HepG2 (cell line): ENCODE measurements at regions not wholly inside any gene's neighbourhood (a gene's known extent, or its start where the extent isn't known, plus 50 kb on each side); places are given as distances from the start of the nearest gene placed in this dataset.

Source experiments
- ATF4 ChIP-seq, 2 experiments: fragments of 450-650 bp in 1 of 2; sonication (generic) in 1 of 2; formaldehyde crosslinking; IDR thresholded peaks; 2 replicates each; pipeline versions ENCODE4 v1.5.0 to v1.8.0; 2020 to 2022; ENCODE audit warnings: mild to moderate bottlenecking in 1 of 2, missing genetic modification reagents in 1 of 2
- BCL3 ChIP-seq: sonication (generic); formaldehyde crosslinking; IDR thresholded peaks from 2 replicates; pipeline ENCODE4 v1.5.1; 2020; ENCODE audit warnings: mild to moderate bottlenecking, missing genetic modification reagents, moderate library complexity
- CBX2 ChIP-seq, 2 experiments: fragments of 200-600 bp in 1 of 2; sonication (generic); formaldehyde crosslinking in 1 of 2; IDR thresholded peaks; 2 replicates each; pipeline versions ENCODE4 v1.7.0 to v1.8.1; 2018 to 2022; ENCODE audit warnings: low read depth in 2 of 2, low read length in 1 of 2, mild to moderate bottlenecking in 1 of 2, missing genetic modification reagents in 1 of 2
- CHCHD3 ChIP-seq: sonication (generic); formaldehyde crosslinking; IDR thresholded peaks from 2 replicates; pipeline ENCODE4 v1.8.0; 2022; ENCODE audit warnings: mild to moderate bottlenecking, missing genetic modification reagents, moderate library complexity
- NRL ChIP-seq: sonication (generic); formaldehyde crosslinking; IDR thresholded peaks from 2 replicates; pipeline ENCODE4 v1.5.0; 2020; ENCODE audit warnings: missing genetic modification reagents, mild to moderate bottlenecking, moderate library complexity, borderline replicate concordance
- RARA ChIP-seq: IDR thresholded peaks from 2 replicates; pipeline ENCODE4 v1.6.1; 2016; ENCODE audit warnings: missing genetic modification reagents, missing compliant biosample characterization
- SALL2 ChIP-seq: sonication (generic); formaldehyde crosslinking; IDR thresholded peaks from 2 replicates; pipeline ENCODE4 v1.8.1; 2023; ENCODE audit warnings: mild to moderate bottlenecking, missing genetic modification reagents, inconsistent platforms
- ZBTB4 ChIP-seq: sonication (generic); formaldehyde crosslinking; IDR thresholded peaks from 2 replicates; pipeline ENCODE4 v1.4.0; 2020; ENCODE audit warnings: missing genetic modification reagents, mild to moderate bottlenecking, borderline replicate concordance
- ZNF691 ChIP-seq: sonication (generic); formaldehyde crosslinking; IDR thresholded peaks from 2 replicates; pipeline ENCODE4 v1.4.0; 2020; ENCODE audit warnings: missing genetic modification reagents, low read depth, mild to moderate bottlenecking, borderline replicate concordance

- TF ChIP-seq CBX2 (IDR thresholded peaks at IDR 0.05; ENCODE audit: low read depth, low read length) (no peak), CBX2 (CRISPR knock-in tag; IDR thresholded peaks at IDR 0.05; ENCODE audit: low read depth) (no peak), ZNF691 (no peak), CHCHD3 (CRISPR knock-in tag) (no peak), BCL3 (CRISPR knock-in tag) (no peak), NRL (CRISPR knock-in tag) (no peak), ZBTB4 (CRISPR knock-in tag) (no peak), RARA (CRISPR knock-in tag) (no peak), ATF4 (CRISPR knock-in tag; IDR thresholded peaks at IDR 0.05) (no peak), SALL2 (CRISPR knock-in tag) (no peak)
Measured at GRCh38 chr21:27275294-27275927, 308.5 kb upstream of the ADAMTS5 start (continued).
